NCI-H2029 (cell line): ENCODE measurements at regions not wholly inside any gene's neighbourhood (a gene's known extent, or its start where the extent isn't known, plus 50 kb on each side); places are given as distances from the start of the nearest gene placed in this dataset.

Experiments
- DNase-seq: peaks from one replicate; lab custom pipeline; 2025; lab: John Stamatoyannopoulos, UW

- DNase-seq, result no peak
These were observed 128.3 kb downstream of the AACS start for GRCh38 chr12:125193376-125194152.

- DNase-seq, result no peak
These were observed 129.0 kb downstream of the AACS start for GRCh38 chr12:125194163-125194773.

- DNase-seq, result no peak
These were observed 129.8 kb downstream of the AACS start for GRCh38 chr12:125194987-125195386.

- no peak for DNase-seq
These were observed 132.1 kb downstream of the AACS start for GRCh38 chr12:125197326-125197725.

- no peak for DNase-seq
These were observed 133.4 kb downstream of the AACS start for GRCh38 chr12:125198652-125199051.

GRCh38 chr12:125201090-125201489 is 135.9 kb downstream of the AACS start:
- no peak for DNase-seq

GRCh38 chr12:125201940-125202339 is 136.7 kb downstream of the AACS start:
- DNase-seq, result no peak

GRCh38 chr12:125202421-125202820 is 137.2 kb downstream of the AACS start:
- no peak for DNase-seq

GRCh38 chr12:125203145-125203765 is 138.0 kb downstream of the AACS start:
- no peak for DNase-seq

GRCh38 chr12:125205386-125205785 is 140.2 kb downstream of the AACS start:
- DNase-seq, result no peak

GRCh38 chr12:125206711-125207110 is 141.5 kb downstream of the AACS start:
- no peak for DNase-seq

GRCh38 chr12:125208334-125208733 is 143.1 kb downstream of the AACS start:
- DNase-seq, result no peak

GRCh38 chr12:125208942-125209341 is 143.7 kb downstream of the AACS start:
- DNase-seq, result no peak

GRCh38 chr12:125210104-125210755 is 145.0 kb downstream of the AACS start:
- no peak for DNase-seq

- DNase-seq, result no peak
These were observed 146.2 kb downstream of the AACS start for GRCh38 chr12:125211464-125211863.

GRCh38 chr12:125214289-125214688 is 149.1 kb downstream of the AACS start:
- no peak for DNase-seq

GRCh38 chr12:125216756-125217155 is 151.5 kb downstream of the AACS start:
- no peak for DNase-seq

- no peak for DNase-seq
These were observed 152.1 kb downstream of the AACS start for GRCh38 chr12:125217308-125217707.

GRCh38 chr12:125218952-125219351 is 153.7 kb downstream of the AACS start:
- no peak for DNase-seq

- peak; percentile 27 for DNase-seq
These were observed 155.4 kb downstream of the AACS start for GRCh38 chr12:125220404-125221273.

GRCh38 chr12:125221602-125222001 is 156.4 kb downstream of the AACS start:
- DNase-seq, result no peak

GRCh38 chr12:125222876-125223275 is 157.6 kb downstream of the AACS start:
- no peak for DNase-seq
